IMR-90 (cell line): ENCODE measurements at regions not wholly inside any gene's neighbourhood (a gene's known extent, or its start where the extent isn't known, plus 50 kb on each side); places are given as distances from the start of the nearest gene placed in this dataset.

Experiments
- ATAC-seq: fragments of 200-7000 bp; cut with Tn5 transposase; 2 replicates; pipeline ENCODE4 v1.9.1; 2020; ENCODE audit warnings: low read depth, mild to moderate bottlenecking, moderate library complexity
- BruUV-seq: library from RNA; stranded (reverse); fragments of 400-500 nt; replicated peaks from 2 replicates; lab custom pipeline; 2021; lab: Mats Ljungman, UMichigan
- CTCF ChIA-PET: fragments of 300-600 bp; formaldehyde crosslinking; extraction: SDS; loops from one replicate; lab custom pipeline; 2021; ENCODE audit warnings: antibody characterized with exemption; lab: Yijun Ruan, JAX
- POLR2A ChIA-PET: fragments of 300-600 bp; sonication (Branson Sonifier 250); formaldehyde crosslinking; loops from one replicate; lab custom pipeline; 2022; ENCODE audit warnings: antibody characterized with exemption; ENCODE audit not compliant: unreplicated experiment; lab: Charles Lee
- DNase-seq: peaks from one replicate; pipeline ENCODE4 v3.0.0; 2013
- H2AFZ ChIP-seq: replicated peaks from 2 replicates; pipeline ENCODE3; 2013; ENCODE audit warnings: low read length, mild to moderate bottlenecking; ENCODE audit not compliant: poor library complexity
- H2AK5ac ChIP-seq: 2 replicates; pipeline ENCODE4 v1.6.1; 2013; ENCODE audit warnings: low read depth, low read length, inconsistent platforms
- H2AK9ac ChIP-seq: replicated peaks from 2 replicates; pipeline ENCODE3; 2013; ENCODE audit warnings: mild to moderate bottlenecking, low read depth, low read length, moderate library complexity; ENCODE audit not compliant: poor library complexity
- H2BK120ac ChIP-seq: 2 replicates; pipeline ENCODE4 v1.6.1; 2013; ENCODE audit warnings: low read depth, low read length, inconsistent platforms
- H2BK15ac ChIP-seq: 3 replicates; pipeline ENCODE4 v1.6.1; 2013; ENCODE audit warnings: low read depth, low read length, inconsistent platforms
- H2BK20ac ChIP-seq: 2 replicates; pipeline ENCODE4 v1.6.1; 2013; ENCODE audit warnings: low read depth, mild to moderate bottlenecking, inconsistent platforms, low read length, moderate library complexity
- H2BK5ac ChIP-seq: 2 replicates; pipeline ENCODE4 v1.6.1; 2013; ENCODE audit warnings: mild to moderate bottlenecking, low read depth, low read length, inconsistent platforms; ENCODE audit not compliant: poor library complexity, severe bottlenecking
- H3K14ac ChIP-seq: replicated peaks from 2 replicates; pipeline ENCODE4 v1.6.1; 2013; ENCODE audit warnings: low read depth, low read length, inconsistent platforms
- H3K18ac ChIP-seq: 2 replicates; pipeline ENCODE4 v1.6.1; 2013; ENCODE audit warnings: low read depth, low read length, control low read depth
- H3K23ac ChIP-seq: 2 replicates; pipeline ENCODE4 v1.6.1; 2013; ENCODE audit warnings: low read depth, low read length, inconsistent platforms
- H3K27ac ChIP-seq: 2 replicates; pipeline ENCODE4 v1.5.1; 2013; ENCODE audit warnings: mild to moderate bottlenecking, control low read depth, low read length; ENCODE audit not compliant: insufficient read depth
- H3K27me3 ChIP-seq: 2 replicates; pipeline ENCODE4 v1.6.1; 2013; ENCODE audit warnings: low read length; ENCODE audit not compliant: control insufficient read depth, insufficient read depth
- H3K36me3 ChIP-seq: 2 replicates; pipeline ENCODE4 v1.6.1; 2013; ENCODE audit warnings: low read length, mixed read lengths; ENCODE audit not compliant: control insufficient read depth, insufficient read depth
- H3K4ac ChIP-seq: 2 replicates; pipeline ENCODE4 v1.6.1; 2013; ENCODE audit warnings: low read depth, low read length, inconsistent platforms
- H3K4me1 ChIP-seq: 2 replicates; pipeline ENCODE4 v1.6.1; 2013; ENCODE audit warnings: low read length, mixed read lengths; ENCODE audit not compliant: control insufficient read depth, insufficient read depth
- H3K4me2 ChIP-seq: 2 replicates; pipeline ENCODE4 v1.6.1; 2013; ENCODE audit warnings: low read depth, mild to moderate bottlenecking, control low read depth, low read length, moderate library complexity
- H3K4me3 ChIP-seq: 2 replicates; pipeline ENCODE4 v1.5.1; 2013; ENCODE audit warnings: low read depth, mild to moderate bottlenecking, control low read depth, low read length, moderate library complexity; ENCODE audit not compliant: insufficient read depth
- H3K56ac ChIP-seq: 2 replicates; pipeline ENCODE4 v1.6.1; 2013; ENCODE audit warnings: low read length, inconsistent platforms; ENCODE audit not compliant: insufficient read depth; ENCODE audit errors: extremely low read depth
- H3K79me1 ChIP-seq, 2 experiments: 2 replicates each; pipeline ENCODE4 v1.6.1; 2013; ENCODE audit warnings: low read length in 2 of 2, inconsistent platforms in 1 of 2, low read depth in 1 of 2
- H3K9ac ChIP-seq: 2 replicates; pipeline ENCODE4 v1.6.1; 2013; ENCODE audit warnings: low read depth, low read length, control low read depth
- H3K9me1 ChIP-seq: 2 replicates; pipeline ENCODE4 v1.6.1; 2013; ENCODE audit warnings: low read length, inconsistent platforms; ENCODE audit not compliant: insufficient read depth
- H3K9me3 ChIP-seq: 2 replicates; pipeline ENCODE4 v1.6.1; 2013; ENCODE audit warnings: low read length; ENCODE audit not compliant: control insufficient read depth, insufficient read depth
- H4K20me1 ChIP-seq: 2 replicates; pipeline ENCODE4 v1.6.1; 2013; ENCODE audit warnings: low read length, inconsistent platforms; ENCODE audit not compliant: insufficient read depth
- H4K5ac ChIP-seq: 2 replicates; pipeline ENCODE4 v1.6.1; 2013; ENCODE audit warnings: mild to moderate bottlenecking, low read depth, low read length, control low read depth
- H4K8ac ChIP-seq, 2 experiments: 2 replicates each; pipeline ENCODE4 v1.6.1; 2013; ENCODE audit warnings: low read depth in 2 of 2, low read length in 2 of 2, control low read depth in 1 of 2, inconsistent platforms in 1 of 2
- H4K91ac ChIP-seq: 2 replicates; pipeline ENCODE4 v1.6.1; 2013; ENCODE audit warnings: low read depth, low read length, inconsistent platforms; ENCODE audit not compliant: insufficient read depth
- BHLHE40 ChIP-seq: fragments of 150-350 bp; IDR thresholded peaks from 2 replicates; pipeline ENCODE4 v1.6.1; 2016; ENCODE audit warnings: mild to moderate bottlenecking, low read depth, low read length
- WGBS, 2 experiments: methylation state at CpG; one replicate each; pipeline versions ENCODE4 v1.1.5 to v1.1.7; 2013; ENCODE audit warnings: missing lambda C conversion rate in 2 of 2; ENCODE audit not compliant: insufficient read length in 1 of 2; ENCODE audit errors: extremely low coverage in 2 of 2; 5-methylcytosine and 5-hydroxymethylcytosine counted together
- dilution Hi-C: fragments of 300-500 bp; cut with HindIII; formaldehyde crosslinking; loops from one replicate; pipeline ENCODE4 v1.14.3; 2018; ENCODE audit warnings: low sequenced_read_pairs; ENCODE audit not compliant: unreplicated experiment
- in situ Hi-C: fragments of 300-500 bp; cut with MboI; formaldehyde crosslinking; loops from 3 replicates; pipeline ENCODE4 v1.14.3; 2019; ENCODE audit warnings: low sequenced_read_pairs, inconsistent platforms, mixed read lengths
- intact Hi-C: fragments of 100-400 bp; cut with micrococcal nuclease; formaldehyde crosslinking; loops from 2 replicates; pipeline ENCODE4 v1.10.0; 2022
- TF ChIP-seq, protein P1 (sequence below): fragments of 150-350 bp; IDR thresholded peaks from 2 replicates; pipeline ENCODE4 v1.6.1; 2016; ENCODE audit warnings: low read depth, mild to moderate bottlenecking, low read length, moderate library complexity, borderline replicate concordance

DNA sequence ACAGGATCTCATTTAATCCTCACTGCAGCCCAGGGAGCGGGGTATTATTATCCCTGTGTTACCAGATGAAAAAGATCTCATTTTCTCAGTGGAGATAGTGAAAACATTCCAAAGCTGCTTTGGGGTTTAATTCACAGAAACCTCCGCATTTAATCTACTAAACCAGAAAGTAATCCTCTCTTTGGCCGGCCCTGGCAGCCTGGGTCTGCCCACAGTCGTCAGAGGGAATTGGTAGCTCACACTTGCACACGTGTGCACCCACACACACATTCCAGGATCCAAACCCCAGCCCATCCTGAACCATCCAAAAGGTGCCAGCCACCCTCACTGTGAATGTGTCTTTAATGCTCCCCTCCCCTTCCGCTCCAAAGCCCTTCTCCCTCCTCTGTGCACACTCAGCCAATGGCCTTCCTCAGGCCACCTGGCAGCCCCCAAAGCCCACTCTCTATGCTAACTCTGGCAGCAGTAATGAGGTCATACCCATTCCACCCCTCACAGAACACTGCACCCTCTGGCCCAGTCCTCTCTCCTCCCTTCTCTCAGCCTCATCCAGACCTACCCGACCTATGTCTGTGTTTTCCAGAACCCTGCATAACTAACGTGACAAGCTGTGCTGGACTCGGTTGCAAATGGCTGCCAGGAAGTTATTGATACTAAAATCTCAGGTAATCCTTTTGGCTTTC is 466.2 kb downstream of the SOX6 start:
- H3K4ac ChIP-seq = peak overlapping the region; percentile 92
- dilution Hi-C loops = no loop called here
- H3K56ac ChIP-seq = peak overlapping the region; percentile 40; the same call in 1 of the 2 replicates
- H4K5ac ChIP-seq = peak overlapping the region; percentile 90
- no peaks in the 10 kb centered on the region for H3K36me3 ChIP-seq
- H2BK120ac ChIP-seq = peak overlapping the region; percentile 93
- H3K18ac ChIP-seq = peak overlapping the region; percentile 74
- peaks cover 39% of the 10 kb centered on the region for H3K4me1 ChIP-seq
- no peaks in the 10 kb centered on the region for H3K79me1 ChIP-seq
- ChIA-PET POLR2A (interaction anchor here (0.6 to 1.4 kb wide), 3 partner anchors 30 to 717 kb away, joined by 3 to 11 read pairs (median 10); no protein-coding TSS in a partner anchor), CTCF (interaction anchor here (0.6 to 1.3 kb wide), 2 partner anchors 182 to 311 kb away, joined by 3 read pairs; no protein-coding TSS in a partner anchor)
- H3K9me1 ChIP-seq = peaks cover 27% of the 10 kb centered on the region
- peak overlapping the region; percentile 83 for H2AK9ac ChIP-seq
- TF ChIP-seq, protein P1, sequence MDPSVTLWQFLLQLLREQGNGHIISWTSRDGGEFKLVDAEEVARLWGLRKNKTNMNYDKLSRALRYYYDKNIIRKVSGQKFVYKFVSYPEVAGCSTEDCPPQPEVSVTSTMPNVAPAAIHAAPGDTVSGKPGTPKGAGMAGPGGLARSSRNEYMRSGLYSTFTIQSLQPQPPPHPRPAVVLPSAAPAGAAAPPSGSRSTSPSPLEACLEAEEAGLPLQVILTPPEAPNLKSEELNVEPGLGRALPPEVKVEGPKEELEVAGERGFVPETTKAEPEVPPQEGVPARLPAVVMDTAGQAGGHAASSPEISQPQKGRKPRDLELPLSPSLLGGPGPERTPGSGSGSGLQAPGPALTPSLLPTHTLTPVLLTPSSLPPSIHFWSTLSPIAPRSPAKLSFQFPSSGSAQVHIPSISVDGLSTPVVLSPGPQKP = no peak
- peak; percentile 53; the same call in 1 of the 2 replicates for TF ChIP-seq BHLHE40
- peak; percentile 28 for ATAC-seq
- peak overlapping the region; percentile 83; the same call in 1 of the 2 replicates for H3K14ac ChIP-seq
- H2AK5ac ChIP-seq = peak overlapping the region; percentile 77
- peak overlapping the region; percentile 78 for H2AFZ ChIP-seq
- peak overlapping the region; percentile 62; the same call in 1 of the 2 replicates for H3K27ac ChIP-seq
- no peaks in the 10 kb centered on the region for H4K20me1 ChIP-seq
- intact Hi-C loops = loop anchor here (5.0 to 10.0 kb wide), 2 partner anchors 238 to 565 kb away; no protein-coding TSS in a partner anchor
- H2BK15ac ChIP-seq = peak overlapping the region; percentile 85; the same call in 2 of the 3 replicates
- no peaks in the 10 kb centered on the region for H3K27me3 ChIP-seq
- H4K91ac ChIP-seq = peak overlapping the region; percentile 90
- H2BK20ac ChIP-seq = peak overlapping the region; percentile 93
- H3K4me2 ChIP-seq = peak overlapping the region; percentile 11
- peak overlapping the region; percentile 26; the same call in 1 of the 2 replicates for H3K9ac ChIP-seq
- in situ Hi-C loops = no loop called here
- H3K9me3 ChIP-seq = no peaks in the 10 kb centered on the region
- peak overlapping the region; percentile 75 to 82; a peak in 3 of 4 replicates for H4K8ac ChIP-seq
- 58% methylated on average over 8 of the region's 9 CpGs; no CpG with 5 or more reads in 1 of the 2 experiments for WGBS, 2 experiments
- peak overlapping the region; percentile 62 for H2BK5ac ChIP-seq
- H3K4me3 ChIP-seq = no peak overlapping the region
- peak overlapping the region; percentile 52; the same call in 1 of the 2 replicates for H3K23ac ChIP-seq
- BruUV-seq = no TSS peak
- peak; percentile 55 for DNase-seq
